Midbrain (tissue), 1 donor: ENCODE measurements at regions not wholly inside any gene's neighbourhood (a gene's known extent, or its start where the extent isn't known, plus 50 kb on each side); places are given as distances from the start of the nearest gene placed in this dataset.

Experiments used
- DNase-seq: peaks from one replicate; lab custom pipeline; 2025; lab: John Stamatoyannopoulos, UW

- no peak for DNase-seq
These were observed 189.3 kb downstream of the ANAPC1 start for GRCh38 chr2:111694700-111695101.

- no peak for DNase-seq
These were observed 188.5 kb downstream of the ANAPC1 start for GRCh38 chr2:111695441-111696007.

DNA sequence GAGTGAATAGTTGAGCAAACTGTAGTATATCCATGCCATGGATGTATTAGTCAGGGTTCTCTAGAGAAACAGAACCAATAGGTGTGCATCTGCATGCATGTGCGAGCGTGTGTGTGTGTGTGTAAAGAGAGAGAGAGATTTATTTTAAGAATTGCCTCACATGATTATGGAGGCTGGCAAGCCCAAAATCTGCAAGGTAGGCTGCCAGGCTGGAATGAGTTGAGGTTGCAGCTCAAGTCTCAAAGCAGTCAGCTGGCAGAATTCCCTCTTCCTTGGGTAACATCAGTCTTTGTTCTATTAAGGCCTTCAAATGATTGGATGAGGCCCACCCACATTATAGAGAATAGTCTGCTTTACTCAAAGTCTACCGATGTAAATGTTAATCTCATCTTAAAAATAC is 187.8 kb downstream of the ANAPC1 start:
- DNase-seq, result no peak

GRCh38 chr2:111697560-111697959 is 186.4 kb downstream of the ANAPC1 start:
- no peak for DNase-seq

- DNase-seq, result no peak
These were observed 185.9 kb downstream of the ANAPC1 start for GRCh38 chr2:111698089-111698488.

- DNase-seq, result peak; percentile 4
These were observed 185.0 kb downstream of the ANAPC1 start for GRCh38 chr2:111698743-111699554.

DNA sequence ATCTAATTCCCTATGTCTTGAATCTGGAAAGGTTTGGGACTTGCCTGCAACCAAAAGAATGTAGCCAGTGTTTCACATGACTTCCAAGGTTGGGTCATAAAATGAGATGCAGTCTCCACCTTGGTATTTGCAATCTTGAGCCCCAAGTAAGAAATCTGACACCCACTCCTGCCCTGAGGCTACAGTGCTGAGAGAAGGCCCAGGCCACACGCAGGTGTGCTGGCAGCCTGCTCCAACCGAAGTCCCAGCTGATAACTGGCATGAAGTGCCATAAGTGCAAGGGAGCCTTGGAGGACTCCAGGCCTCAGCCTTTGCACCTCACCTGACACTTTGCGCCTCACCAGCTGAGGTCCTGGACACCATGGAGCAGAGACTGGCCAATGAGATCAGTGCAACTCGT is 182.7 kb downstream of the ANAPC1 start:
- no peak for DNase-seq

- no peak for DNase-seq
These were observed 182.2 kb downstream of the ANAPC1 start for GRCh38 chr2:111701798-111702118.

DNA sequence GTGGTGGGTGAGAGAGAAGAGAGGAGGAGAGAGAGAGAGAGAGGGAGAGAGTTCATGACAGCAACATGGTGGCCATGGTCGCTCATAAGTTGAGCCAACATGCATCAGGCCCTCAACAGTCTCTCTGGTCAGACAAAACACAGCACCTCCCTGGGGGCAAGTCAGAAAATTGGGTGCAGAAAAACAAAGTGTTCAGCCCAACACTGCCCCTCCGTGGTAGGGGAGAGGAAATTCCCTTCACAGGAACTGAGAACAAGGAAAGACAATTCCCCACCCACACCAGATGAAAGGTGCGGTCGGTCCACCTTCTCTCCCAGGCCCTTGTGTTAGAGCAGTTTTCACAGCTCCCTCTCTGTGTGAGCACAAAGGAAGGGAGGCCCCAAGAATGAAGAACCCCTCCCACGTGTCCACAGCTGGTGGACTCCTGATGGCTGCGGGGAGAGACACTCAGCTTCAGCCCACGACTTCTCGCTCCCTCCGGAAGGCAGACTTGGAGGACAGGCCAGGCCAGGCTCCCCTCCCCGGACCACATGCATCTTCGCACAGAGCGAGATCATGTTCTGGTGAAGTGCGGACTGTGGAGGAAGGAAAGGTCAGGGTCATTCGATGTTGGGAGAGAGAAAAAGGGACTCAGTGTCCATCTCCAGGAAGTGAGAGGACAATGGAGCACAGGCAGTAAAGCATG is 181.7 kb downstream of the ANAPC1 start:
- DNase-seq, result peak; percentile 5

DNA sequence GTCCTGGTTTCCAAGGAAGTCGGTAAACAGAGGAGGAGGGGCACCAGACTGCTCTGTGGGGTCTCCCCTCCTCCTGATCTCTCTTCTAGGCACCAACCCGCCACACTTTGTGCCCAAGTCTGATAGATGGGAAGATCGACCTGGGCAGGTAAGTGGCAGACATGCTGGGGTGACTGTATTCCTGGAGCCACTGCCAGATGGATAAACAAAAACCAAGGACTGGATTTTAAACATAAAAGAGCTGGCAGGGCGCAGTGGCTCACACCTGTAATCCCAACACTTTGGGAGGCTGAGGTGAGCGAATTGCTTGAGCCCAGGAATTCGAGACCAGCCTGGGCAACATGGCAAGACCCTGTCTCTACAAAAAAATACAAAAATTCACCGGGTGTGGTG is 181.2 kb downstream of the ANAPC1 start:
- DNase-seq, result no peak

DNA sequence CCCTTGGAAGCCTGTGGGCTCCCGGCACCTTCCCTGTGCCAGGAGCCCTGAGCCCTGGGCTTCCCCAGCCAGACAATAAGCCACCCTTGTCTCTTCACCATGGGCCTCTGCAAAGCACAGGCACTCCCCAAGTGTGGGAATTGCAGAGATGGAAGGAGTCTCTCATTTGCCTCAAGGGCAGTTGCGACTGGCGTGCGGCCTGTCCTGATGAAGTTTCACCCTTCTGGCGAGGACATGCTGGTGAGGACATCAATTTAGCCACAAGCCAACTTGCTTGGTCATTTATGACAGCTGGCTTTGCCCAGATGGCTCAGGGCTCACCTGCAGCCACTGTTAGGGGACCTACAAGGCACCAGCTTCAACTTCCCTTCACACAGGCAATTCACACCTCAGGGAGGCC is 180.2 kb downstream of the ANAPC1 start:
- DNase-seq, result no peak

DNA sequence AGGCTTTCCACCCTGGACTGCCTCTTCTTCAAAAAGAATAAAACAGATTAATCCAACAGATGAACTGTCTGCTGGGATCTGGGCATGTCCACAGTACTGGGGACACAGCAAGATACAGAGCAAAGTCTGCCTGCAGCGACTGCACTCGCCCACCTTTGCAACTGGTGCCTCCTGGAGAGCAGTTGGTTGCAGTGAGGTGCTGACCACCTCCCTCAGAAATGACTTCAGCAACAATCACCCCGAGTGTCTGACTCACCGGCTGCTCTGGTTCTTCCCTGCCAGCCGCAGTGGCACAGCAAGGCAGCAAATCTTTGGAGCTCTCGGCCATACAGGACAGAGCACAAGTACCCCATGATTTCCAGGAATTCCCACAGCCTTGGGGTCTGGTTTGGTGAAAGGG is 179.7 kb downstream of the ANAPC1 start:
- DNase-seq, result no peak

DNA sequence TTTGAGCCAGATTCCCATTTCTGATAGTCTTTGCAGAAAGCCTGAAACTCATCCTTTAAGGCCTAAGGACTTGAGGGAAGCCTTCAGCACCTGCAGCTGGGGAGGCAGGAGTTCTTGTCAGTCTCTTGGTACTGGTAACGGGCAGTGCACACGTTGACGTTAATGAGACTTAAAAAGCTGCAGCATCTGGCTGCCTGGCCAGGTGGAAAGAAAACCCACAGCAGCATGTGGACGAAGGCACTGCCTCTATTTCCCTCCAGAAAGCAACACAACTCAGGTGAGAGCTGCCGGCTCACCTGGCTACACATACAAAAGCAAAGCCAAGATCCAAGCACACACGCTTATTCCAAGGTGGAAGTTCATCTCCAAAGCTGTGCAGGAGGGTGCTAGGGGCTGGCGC is 178.8 kb downstream of the ANAPC1 start:
- DNase-seq, result no peak

DNA sequence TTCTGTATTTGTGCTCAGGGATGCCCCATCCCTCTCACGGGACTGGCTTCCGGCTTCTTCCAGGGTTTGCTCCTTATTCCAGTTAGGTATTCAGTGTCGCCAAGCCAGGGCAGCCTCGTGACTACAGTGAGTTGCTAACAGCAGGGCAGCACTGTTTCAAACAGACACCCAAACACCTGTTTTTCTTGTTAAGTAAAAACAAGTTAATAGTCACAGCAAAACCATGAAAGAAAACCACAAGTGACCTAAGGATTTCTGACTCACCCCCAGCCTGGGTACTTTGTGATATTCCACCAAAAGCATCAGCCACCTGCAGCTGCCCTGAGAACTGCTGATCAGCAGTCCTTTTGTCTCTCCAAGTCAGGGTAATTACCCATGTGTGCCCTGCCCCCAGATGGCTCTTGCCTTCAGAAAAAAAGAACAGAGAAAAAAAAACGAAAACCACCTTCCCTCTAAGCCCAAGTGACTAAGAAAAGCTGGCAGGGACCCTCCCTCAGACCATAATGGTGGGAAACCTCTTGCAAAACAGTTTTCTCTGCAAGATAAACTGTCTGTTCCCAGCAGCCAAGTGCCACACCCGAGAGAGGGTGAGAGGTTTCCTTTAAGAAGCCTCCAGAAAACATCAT is 178.2 kb downstream of the ANAPC1 start:
- no peak for DNase-seq

- DNase-seq, result no peak
These were observed 177.5 kb downstream of the ANAPC1 start for GRCh38 chr2:111706481-111707001.

DNA sequence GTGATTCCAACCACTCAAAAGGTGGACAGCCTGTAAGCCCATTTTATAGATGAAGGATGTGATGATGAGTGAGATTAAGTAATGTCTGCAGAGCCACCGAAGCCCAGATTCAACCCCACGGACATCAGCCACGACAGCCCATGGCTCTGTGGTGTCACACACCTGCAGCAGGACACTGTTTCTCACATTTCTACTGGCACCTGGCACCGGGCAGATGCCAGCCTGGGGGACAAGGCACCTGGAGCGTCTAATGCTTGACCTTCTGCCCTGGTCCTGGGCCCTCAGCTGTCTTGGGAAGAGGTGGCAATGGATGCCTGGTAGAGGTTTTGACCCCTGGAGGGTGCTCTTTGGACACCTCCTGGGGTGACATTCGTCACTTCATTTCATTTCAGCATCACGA is 176.3 kb downstream of the ANAPC1 start:
- DNase-seq, result no peak

DNA sequence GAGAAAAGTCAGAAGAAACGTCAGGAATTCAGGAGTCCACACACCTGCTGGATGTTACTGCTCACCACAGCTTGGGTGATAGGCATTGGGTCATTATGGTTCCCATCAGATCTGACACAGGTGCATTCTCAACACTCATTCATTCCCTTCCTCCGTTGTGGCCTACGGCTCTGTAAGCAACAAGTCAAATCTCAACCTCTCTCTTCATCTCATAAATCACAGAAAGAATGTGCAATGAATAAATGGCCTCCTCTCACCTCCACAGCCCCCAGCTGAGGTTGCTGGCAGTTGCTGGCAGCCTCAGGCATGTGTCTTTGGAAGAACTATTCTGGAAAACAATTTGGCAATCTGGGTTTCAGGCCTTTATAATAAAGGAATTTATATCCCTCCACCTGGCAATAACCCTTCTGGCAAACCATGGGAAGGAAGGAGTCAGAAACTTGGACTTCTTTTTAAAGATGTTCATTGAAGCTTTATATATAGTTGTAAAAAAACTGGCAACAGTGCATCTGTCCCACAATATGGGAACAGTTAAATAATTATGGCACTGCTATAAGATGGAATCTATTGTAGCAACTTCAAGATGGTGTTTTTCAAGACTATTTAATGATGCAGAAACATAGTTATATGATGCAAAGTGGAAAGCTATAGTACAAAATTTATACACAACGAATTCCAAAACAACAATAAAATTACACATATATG is 175.4 kb downstream of the ANAPC1 start:
- no peak for DNase-seq

DNA sequence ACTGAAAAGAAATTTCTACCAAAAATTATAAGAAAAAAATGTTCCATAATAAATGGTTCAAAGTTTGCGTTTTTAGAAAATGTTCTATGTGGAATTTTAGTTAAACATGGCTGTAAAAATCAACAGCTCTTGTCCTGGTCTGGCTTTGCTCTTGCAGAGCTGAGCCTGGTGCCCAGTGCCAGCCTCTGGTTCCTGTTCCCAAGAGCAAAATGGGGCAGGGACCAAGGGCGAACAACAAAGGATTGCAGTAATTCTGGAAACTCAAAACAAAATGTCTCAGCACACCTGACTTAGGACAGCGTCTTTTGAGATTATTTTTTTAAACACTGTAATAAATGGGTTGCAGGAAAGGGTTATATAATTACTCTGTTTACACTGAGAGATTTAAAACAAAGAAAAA is 174.7 kb downstream of the ANAPC1 start:
- DNase-seq, result no peak

DNA sequence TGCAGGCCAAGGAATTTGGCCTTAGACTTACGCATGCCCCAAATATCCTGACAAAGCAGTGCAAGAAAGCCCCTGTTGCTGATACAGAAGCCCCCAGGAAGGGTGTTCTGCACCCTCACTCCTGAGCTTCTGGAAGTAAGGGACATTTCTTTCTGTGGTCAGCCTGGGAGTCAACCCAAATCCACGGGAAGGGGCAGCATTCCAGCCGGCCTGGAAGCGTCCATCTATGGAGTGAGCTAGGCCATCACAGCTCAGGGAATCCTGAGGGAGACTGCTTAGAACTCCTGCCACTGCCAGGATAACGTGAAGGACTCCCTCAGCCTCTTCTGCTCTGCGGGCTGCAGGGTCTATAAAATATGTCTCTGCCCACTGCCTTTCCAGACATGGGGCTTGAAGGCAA is 173.9 kb downstream of the ANAPC1 start:
- no peak for DNase-seq

DNA sequence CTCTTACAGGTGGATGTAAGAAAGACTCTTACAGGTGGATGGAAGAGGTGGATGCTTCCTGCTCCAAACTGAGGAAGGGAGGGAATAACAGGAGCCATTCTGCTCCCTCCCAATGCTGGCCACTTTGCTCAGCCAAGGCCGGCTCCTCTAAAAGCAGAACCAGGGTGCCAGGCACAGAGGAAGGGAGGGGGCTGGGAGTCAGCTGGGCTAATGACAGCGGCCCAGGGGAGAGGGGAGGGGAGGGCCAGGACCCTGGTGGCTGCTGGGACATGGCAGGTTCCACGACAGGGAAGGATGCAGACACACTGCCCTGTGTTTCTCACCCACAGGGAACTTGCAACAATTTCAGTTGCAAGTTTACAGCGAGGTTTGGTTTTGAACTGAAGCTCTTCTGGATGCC is 173.4 kb downstream of the ANAPC1 start:
- no peak for DNase-seq

DNA sequence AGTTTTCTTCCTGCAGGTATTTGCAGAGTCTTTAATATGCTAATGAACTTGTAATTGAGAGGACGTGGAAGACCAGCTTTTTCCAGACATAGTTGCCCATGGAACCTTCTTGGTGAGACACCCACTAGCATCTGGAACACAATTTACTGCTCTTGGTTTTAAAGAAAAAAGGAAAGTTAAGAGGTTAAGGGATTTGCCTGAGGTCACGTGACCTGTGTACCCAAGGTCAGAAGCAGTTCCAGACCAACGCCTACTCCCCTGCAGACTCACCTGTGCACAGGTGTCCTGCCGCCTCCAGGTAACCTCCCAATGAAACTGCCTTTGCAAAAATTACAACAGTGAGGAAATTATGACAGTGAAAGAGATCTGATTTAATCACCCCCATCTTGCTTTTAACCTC is 172.7 kb downstream of the ANAPC1 start:
- DNase-seq, result no peak

DNA sequence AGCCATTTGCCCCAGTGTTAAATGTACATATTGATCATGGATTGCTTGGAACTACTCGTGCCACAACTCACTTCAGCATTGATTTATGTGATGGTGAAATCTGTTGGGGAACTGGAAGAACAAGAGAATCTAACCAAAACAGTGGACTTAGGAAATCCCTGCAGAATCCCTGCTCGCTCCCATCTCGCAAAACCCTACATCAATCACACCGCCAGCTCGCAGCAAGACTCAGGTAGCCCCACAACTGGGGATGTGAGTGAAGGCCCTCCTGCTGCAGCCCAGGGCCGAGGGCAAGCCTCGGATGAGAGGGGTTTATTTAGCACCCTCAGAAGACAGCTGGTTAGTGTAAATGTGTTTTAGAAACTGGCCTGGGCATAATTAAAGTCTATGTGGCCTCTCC is 171.6 kb downstream of the ANAPC1 start:
- no peak for DNase-seq
